ENCODE measurements at regions not wholly inside any gene's neighbourhood (a gene's known extent, or its start where the extent isn't known, plus 50 kb on each side); places are given as distances from the start of the nearest gene placed in this dataset.

DNA sequence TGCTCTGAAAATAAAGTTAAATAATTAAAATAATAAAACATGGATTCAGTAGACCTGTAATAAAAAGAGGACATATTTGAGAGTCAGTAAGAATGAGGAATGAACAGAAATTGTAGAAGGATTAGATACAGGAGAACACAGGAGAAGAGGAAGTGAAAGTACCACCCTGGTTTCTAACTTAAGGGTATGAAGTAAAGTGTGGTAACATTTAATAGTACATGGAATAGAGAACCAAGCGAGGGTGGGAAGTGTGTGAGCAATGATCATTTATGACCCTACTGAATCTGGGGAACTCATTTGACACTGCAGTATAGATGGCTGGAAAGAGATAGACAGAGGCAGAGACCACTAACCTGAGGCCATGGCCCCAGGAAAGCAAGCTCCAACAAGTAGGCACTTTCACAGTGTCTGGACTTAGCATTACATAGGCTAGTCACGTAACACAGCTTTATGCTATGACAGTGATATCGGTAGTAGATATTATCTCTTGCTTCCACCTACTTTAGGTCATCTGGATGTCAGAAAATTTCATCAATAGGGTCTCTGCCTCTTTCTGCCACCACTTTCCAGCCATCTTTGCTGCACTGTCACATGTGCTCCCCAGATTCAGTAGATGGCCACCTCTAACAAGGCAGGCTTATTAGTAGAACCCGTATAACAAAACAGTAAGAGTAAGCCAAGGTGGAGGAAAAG lies 633.9 kb upstream of the MIR17HG start:
- no peak for TF ChIP-seq POLR2A (IDR thresholded peaks at IDR 0.05)
- TF ChIP-seq, protein P1, sequence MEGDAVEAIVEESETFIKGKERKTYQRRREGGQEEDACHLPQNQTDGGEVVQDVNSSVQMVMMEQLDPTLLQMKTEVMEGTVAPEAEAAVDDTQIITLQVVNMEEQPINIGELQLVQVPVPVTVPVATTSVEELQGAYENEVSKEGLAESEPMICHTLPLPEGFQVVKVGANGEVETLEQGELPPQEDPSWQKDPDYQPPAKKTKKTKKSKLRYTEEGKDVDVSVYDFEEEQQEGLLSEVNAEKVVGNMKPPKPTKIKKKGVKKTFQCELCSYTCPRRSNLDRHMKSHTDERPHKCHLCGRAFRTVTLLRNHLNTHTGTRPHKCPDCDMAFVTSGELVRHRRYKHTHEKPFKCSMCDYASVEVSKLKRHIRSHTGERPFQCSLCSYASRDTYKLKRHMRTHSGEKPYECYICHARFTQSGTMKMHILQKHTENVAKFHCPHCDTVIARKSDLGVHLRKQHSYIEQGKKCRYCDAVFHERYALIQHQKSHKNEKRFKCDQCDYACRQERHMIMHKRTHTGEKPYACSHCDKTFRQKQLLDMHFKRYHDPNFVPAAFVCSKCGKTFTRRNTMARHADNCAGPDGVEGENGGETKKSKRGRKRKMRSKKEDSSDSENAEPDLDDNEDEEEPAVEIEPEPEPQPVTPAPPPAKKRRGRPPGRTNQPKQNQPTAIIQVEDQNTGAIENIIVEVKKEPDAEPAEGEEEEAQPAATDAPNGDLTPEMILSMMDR (IDR thresholded peaks at IDR 0.05) = no peak

Measured in thyroid gland (tissue), 4 donors.